ENCODE measurements at regions not wholly inside any gene's neighbourhood (a gene's known extent, or its start where the extent isn't known, plus 50 kb on each side); places are given as distances from the start of the nearest gene placed in this dataset.

GRCh38 chr6:18048953-18049630, 61.7 kb upstream of the KIF13A start:
- TF ChIP-seq NFRKB (IDR thresholded peaks at IDR 0.05) (no peak), HDGF (IDR thresholded peaks at IDR 0.05; ENCODE audit: borderline replicate concordance) (no peak), ARNT (IDR thresholded peaks at IDR 0.05) (no peak), FOXA1 (IDR thresholded peaks at IDR 0.05) (no peak), FOXK2 (IDR thresholded peaks at IDR 0.05) (no peak), FOXM1 (IDR thresholded peaks at IDR 0.05; ENCODE audit: borderline replicate concordance) (no peak), CTBP1 (IDR thresholded peaks at IDR 0.05; ENCODE audit: borderline replicate concordance) (no peak), SP1 (IDR thresholded peaks at IDR 0.05) (no peak), LEF1 (IDR thresholded peaks at IDR 0.05; ENCODE audit: borderline replicate concordance) (no peak), BHLHE40 (IDR thresholded peaks at IDR 0.05; ENCODE audit: borderline replicate concordance) (no peak), L3MBTL2 (conservative IDR thresholded peaks at IDR 0.05) (no peak), SUZ12 (IDR thresholded peaks at IDR 0.05) (no peak), ELF4 (IDR thresholded peaks at IDR 0.05) (no peak), ZNF384 (IDR thresholded peaks at IDR 0.05) (no peak)
